Heart left ventricle (tissue), 13 donors: ENCODE measurements at regions not wholly inside any gene's neighbourhood (a gene's known extent, or its start where the extent isn't known, plus 50 kb on each side); places are given as distances from the start of the nearest gene placed in this dataset.

Experiments
- POLR2A ChIP-seq, 2 donors: fragments of 450-650 bp; IDR thresholded peaks; one replicate each; pipeline ENCODE4 v1.6.1; 2017; ENCODE audit warnings: antibody characterized with exemption in 2 of 2, mild to moderate bottlenecking in 2 of 2, moderate library complexity in 2 of 2
- TF ChIP-seq, protein P1 (sequence below), 12 donors: fragments of 200-600 bp; sonication (generic) in 4 of 12; IDR thresholded peaks; one replicate each; pipeline versions ENCODE4 v1.5.0 to v1.8.0; 2018 to 2022; ENCODE audit warnings: antibody characterized with exemption in 12 of 12, mild to moderate bottlenecking in 5 of 12
- donor health status: ischemic (EF 13 %, LVEDD 7.1; RV severe dilation, severe dysfunction).
- donor health status: DM: no; HTN: yes; CAD: no.
- donor health status: DM: no; HTN: no; CAD: no.
- donor health status: ischemic (EF 25% LVEDD 6.9; RV normal size, moderate dysfunction).
- donor health status: ischemic (EF 25% LVEDD 5.7; RV mildly dilated, moderate dysfunction).
- donor health status: ischemic (EF 35%, LVEDD 5.7; RV mildly dilated, moderate dysfunction).
- donor health status: nonischemic (EF 11% LVEDD 7.7; RV severe dilation, severe dysfunction).
- donor health status: DM: yes; HTN: yes; CAD: no.
- donor health status: PGD.
- donor health status: ischemic (EF 29% LVEDD 5.4; RV normal size, mild dysfunction).
- donor health status: nonischemic (EF 23%, LVEDD 6.1; RV moderate dilation, normal function).

DNA sequence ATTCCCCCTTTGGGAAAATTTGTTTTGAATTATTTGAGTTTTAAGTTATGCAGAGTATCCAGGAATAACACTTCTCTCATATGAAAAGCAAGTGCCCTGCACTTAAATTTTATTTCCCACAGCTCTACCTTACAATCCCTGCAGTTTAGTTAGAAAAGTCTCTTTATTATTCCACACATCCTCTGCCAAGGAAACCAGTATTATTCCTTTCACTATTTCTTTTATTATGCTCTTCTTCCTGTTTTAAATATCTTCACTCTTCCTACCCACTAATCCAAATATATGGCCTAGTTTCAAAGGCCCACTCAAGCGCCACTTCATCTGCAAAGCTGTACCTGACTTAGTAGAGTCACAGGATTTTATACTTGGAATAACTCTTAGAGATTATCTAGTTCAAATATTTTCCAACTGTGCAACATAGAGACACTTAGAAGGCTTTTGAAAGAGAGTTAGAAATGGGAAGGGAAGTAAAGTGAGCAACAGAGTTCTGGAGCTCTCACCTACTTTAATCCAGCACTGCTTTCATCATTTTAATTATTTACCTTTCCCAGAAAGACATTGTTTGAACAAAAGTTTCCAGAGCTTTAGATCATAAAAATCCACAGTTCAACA, 97.2 kb upstream of the LYPLAL1 start:
- TF ChIP-seq POLR2A (IDR thresholded peaks at IDR 0.05), result no peak
- TF ChIP-seq, protein P1, sequence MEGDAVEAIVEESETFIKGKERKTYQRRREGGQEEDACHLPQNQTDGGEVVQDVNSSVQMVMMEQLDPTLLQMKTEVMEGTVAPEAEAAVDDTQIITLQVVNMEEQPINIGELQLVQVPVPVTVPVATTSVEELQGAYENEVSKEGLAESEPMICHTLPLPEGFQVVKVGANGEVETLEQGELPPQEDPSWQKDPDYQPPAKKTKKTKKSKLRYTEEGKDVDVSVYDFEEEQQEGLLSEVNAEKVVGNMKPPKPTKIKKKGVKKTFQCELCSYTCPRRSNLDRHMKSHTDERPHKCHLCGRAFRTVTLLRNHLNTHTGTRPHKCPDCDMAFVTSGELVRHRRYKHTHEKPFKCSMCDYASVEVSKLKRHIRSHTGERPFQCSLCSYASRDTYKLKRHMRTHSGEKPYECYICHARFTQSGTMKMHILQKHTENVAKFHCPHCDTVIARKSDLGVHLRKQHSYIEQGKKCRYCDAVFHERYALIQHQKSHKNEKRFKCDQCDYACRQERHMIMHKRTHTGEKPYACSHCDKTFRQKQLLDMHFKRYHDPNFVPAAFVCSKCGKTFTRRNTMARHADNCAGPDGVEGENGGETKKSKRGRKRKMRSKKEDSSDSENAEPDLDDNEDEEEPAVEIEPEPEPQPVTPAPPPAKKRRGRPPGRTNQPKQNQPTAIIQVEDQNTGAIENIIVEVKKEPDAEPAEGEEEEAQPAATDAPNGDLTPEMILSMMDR (IDR thresholded peaks at IDR 0.05), result no peak
